ENCODE measurements at regions not wholly inside any gene's neighbourhood (a gene's known extent, or its start where the extent isn't known, plus 50 kb on each side); places are given as distances from the start of the nearest gene placed in this dataset.
A peak's percentile ranks its signal among the peaks of the same experiment; 100 is the strongest.

DNA sequence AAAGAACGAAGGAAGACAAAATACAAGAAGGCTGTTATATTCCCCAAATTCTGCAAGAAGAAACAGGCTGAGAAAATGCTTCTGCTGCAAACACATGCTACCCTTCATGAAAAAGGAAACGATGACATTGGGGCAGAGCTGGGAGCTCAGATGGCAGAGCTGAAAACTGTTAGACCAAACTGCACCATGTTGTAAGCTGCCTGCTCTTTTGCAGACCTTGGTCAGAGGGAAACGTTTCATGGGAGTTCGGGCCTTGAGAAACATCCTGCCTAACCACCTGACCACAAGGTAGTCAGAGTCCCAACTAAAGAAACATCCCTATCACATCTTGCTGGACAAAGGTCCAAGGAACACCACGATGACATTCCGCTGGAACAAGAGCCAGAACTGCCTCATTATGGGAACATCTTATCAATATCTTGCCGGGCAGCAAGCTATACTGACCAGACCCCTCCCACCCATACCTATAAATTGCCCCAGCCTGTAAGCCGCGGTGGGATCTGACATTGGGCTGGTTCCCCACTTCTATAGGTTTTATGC lies 110.7 kb upstream of the CTSC start:
- no peak for DNase-seq

DNA sequence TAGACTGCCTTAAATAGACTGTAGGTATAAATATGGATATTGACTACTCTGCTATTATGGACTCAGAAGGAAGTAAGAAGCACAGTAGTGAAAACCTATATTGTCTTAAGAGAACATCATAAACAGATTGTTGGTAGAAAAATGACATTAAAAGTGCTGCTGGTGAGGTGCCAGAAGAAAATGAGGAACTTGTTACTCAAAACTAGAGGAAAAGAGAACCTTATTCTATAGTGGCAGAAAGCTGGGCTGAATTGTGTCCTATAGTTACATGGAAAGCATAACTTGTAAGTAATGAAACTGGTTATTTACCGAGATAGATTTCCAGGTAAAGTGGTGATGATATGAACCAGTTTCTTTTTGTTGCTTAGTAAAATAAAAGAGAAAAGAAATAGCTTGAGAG lies 109.7 kb upstream of the CTSC start:
- peak; percentile 24 for DNase-seq

DNA sequence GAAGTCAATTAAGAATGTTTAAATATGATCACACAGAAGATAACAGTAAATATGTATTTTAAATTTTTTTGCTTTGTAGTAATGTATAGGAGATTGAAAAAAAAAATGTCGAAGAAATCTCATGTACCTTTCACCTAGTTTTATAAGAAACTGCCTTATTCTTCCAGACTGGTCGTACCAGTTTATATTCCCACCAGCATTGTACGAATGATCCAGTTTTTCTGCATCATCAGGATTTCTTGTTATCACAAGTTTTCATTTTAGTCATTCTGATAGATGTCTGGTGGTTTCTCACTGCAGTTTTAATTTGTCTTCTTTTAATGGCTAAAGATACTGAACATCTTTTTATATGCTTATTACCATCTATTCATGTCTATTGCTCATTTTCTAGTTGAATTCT lies 101.8 kb upstream of the CTSC start:
- no peak for DNase-seq

DNA sequence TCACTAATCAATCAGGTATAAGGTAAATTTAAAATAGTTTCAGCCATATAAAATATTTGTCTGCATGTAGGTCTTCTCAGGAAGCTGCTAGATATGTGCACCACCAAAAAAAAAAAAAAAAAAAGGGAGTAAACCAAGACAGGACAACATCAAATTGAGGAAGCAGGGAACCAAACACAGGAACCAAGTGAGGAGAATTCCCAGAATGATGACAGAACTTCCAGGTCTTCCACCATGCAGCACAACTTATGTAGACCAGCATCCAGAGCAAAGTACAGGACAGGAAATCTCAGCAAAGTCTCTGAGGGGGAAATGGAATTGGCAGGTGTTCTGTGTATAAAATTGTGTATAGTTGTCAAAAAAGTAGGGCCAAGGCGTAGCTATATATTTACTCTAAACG lies 101.2 kb upstream of the CTSC start:
- DNase-seq = no peak

DNA sequence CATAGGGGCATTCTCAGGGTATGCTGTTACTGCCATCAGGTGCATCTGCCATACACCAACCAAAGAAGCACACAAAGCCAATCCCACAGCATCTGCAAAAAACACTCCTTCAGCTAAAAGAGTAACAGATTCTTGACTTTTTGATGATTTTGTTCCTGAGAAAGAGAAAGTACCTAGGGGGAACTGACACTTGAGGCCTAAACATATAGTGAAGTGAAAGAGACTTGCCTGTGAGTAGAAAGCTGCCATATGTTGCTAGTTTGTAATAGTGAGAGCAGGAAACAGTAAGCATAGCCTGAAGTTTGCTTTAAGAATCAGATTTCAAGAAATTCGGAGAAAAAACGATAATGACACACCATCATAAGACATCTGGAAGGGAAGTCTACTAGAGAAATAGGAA lies 97.9 kb upstream of the CTSC start:
- no peak for DNase-seq

DNA sequence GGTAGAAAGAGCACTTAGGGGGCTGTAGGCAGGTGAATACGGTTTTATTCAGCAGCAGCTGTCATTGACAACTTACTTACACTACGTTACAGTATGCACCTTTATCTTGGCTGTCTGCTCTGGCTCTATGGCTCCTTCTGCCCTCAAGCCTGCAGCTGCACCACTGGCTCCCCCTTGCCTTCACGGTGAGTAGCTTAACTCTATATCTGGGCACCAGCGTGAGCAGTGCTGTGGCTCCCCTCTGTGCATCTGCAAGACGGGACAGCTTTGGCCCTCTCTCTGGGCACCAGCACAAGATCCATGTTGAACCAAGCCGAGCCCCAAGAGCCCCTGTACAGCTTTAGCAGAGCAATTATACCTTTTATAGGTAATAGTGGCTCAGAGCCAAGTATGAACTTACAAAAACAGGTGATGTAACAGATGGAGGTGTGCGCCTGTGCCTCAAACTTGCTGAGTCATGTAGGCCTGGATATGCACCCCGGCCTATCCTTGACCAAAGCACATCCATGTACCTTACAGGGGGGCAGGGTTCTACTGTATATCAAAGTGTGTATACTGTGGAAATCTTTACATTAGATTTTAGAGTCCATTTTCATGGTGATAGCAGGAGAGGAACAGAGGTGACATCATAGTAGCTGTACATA lies 96.9 kb upstream of the CTSC start:
- no peak for DNase-seq

DNA sequence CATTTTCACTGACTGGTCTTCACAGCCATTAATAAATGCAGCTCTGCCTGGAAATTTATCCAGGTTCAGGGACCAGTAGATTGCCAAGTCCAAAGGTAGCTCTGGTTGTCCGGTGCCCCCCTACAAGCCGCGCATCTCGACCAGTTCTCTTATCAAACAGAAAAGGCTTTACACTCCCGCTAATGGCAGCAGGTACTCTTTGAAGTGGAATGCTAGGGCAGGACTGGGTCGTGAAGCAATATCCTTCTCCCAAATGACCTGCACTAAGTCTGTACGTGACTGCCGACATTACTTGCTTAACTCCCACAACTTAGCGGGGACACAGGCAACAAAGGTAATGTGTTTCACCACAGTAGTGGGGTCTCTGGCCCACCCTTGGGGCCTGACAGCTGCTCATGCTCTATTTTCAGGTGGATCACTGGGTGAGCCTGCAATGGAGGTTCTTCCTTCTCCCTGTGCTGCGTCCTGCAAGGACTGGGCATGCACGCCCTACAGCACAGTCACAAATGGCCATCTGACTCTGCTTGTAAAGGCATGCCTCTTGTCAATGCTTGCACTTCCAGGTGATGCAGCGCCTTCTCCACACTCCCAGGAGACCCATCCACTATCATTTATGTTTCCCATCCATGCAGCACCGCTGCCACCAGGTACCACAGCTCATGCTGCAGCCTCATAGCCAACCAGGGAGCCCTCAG lies 96.1 kb upstream of the CTSC start:
- DNase-seq = no peak

DNA sequence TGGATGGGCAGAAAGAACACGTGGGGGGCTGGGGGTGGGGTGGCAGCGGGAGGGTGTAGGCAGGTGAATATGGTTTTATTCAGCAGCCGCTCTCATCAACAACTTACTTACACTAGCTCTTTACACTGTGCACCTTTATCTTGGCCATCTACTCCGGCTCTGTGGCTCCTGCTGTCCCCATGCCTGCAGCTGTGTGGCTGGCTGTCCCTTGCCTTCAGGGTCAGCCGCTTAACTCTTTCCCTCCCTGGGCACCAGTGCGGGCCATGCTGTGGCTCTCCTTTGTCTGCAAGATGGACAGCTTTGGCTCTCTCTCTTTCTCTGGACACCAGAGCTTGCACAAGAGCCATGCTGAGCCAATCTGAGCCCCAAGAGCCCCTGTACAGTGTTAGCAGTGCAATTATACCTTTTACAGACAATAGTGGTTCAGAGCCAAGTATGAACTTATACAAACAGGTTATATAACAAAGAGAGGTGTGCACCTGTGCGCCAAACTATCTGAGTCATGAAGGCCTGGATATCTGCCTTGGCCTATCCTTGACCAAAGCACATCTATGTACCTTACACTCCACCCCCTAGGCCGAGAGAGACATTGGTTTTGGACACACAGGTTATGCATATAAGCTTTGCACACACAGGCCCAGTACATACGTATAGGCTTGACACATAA lies 94.3 kb upstream of the CTSC start:
- DNase-seq = no peak

DNA sequence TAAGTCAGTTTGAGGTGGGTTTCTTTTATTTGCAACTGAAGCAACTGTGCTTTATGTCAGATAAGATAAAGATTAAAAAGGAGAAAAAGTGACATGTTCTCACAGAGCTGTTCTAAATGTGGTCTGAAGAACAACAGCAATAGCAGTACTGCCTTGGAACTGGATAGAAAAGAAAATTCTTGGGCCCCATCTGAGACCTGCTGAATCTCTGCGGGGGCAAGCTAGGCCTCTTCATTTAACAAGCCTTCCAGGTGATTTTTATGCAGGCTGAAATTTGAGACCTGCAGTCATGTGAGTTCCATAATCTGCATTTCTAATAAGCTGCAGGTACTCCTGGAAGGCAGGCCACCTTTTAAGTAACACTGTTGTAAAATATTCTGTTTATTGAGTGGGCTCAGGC lies 91.4 kb upstream of the CTSC start:
- no peak for DNase-seq

DNA sequence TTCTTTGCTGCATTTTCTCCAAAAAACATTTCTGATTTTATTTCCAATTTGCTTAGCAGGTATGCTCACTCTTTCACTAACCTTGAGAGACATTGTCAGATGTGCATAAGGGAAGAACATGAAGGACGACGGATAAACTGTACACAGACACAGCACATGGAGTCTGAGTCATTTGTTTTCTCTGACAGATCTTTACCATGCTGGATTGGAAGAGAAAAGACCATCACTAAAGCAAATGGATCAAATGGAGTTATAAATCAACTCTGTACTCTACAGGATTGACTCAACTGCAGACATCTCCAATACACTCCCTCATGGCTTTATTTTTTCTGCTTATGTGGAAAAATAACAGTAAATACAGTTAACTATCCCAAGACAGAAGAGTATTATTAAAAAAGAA lies 90.2 kb upstream of the CTSC start:
- no peak for DNase-seq

DNA sequence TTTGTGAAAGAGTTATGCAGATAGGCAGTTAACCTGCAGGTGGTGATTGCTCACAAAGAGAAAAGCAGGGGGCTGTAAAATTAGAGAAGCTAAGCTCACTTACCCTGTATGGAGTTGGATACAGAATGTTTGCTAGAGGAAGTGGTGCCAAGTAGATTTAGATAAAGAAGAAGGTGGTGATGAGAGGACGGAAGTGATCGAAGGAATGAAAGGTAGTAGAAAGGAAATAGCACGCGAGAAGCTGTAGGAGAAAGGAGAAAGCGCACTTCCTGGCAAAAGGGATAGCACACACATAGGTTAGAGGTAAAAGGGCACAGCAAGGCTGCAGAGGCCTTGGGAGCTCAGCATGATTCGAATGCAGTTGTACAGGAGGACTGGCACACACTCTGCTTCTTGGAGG lies 87.3 kb upstream of the CTSC start:
- DNase-seq = no peak

DNA sequence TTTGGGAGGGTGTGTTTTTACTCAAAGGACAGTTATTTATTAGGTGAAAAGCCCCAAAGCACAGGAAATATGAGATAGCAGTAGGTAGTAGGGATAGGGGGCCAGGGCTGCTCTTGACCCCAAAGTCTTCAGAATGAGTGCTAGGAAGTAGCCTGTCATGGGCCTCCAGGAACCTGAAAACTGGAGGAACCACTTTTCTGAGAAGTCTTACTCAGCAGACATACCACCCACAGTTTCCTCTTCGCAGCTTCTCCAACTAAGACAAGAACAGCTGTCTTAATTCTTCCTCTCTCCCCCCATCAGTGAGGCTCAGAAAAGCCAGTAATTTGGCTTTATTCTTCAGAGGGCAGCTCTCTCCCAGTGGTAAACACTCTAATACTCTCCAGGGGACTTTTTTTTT lies 84.0 kb upstream of the CTSC start:
- peak; percentile 72 for DNase-seq

DNA sequence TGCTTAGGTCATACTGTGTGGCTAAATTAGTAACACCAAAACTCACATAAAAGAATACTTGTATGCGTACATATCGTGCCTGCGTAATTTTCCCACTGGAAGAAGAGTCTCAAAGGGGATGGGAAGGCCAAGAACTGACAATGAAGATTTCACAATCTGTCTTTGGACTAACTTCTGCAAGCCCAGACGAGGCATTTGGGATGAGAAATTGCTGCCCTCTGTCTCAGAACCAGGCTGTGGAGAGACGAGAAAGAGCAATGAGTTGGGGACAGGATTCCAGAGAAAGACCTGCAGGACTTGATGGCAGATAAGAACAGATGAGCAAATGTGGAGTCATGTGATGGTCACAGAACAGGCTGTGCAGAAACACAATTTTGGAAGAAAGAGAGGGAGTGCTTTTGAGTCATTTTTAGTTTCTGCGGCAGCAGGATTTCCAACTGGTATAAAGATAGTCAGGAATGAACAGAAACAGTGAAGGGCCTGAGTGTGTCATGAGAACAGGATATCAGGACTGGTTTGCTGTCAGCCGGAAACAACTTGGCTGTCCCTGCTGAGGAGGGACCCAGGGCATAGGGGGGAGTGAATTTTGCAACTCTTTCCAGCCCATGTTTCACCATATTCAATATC lies 82.7 kb upstream of the CTSC start:
- peak; percentile 19 for DNase-seq

DNA sequence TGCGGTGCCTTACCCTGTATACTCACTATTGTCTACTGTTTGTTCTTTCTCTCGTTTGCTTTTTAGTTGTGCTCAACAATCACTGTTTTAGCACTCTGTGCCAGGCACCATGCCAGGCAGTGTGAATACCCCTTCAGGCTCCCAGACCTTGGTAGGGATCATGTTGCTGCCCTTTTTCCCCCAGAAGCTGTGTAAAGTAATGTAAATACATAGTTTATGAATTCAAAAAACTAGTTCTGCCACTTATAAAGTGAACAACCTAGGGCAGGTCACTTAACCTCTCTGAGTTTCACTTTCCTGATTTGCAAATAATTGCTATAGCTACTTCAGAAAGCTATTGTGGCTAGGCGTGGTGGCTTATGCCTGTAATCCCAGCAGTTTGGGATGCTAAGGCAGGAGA lies 81.0 kb upstream of the CTSC start:
- DNase-seq = no peak

DNA sequence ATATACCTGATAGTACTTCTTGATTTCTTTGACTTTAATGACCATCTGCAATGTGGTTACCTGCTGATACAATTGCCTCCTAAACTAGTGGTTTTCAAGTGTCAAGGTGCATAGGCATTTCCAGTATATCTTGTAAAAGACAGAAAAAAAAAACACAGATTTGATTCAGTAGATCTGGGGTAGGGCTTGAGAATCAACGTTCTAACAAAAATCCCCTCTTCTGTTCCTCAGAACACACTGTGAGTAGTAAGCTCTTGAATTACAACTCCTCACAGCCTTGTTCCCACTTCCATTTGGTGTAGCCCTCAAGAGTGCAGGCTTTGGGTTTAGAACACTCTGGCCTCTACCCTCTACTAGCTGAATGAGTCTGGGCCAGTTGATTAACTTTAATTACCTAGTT lies 78.0 kb upstream of the CTSC start:
- no peak for DNase-seq

DNA sequence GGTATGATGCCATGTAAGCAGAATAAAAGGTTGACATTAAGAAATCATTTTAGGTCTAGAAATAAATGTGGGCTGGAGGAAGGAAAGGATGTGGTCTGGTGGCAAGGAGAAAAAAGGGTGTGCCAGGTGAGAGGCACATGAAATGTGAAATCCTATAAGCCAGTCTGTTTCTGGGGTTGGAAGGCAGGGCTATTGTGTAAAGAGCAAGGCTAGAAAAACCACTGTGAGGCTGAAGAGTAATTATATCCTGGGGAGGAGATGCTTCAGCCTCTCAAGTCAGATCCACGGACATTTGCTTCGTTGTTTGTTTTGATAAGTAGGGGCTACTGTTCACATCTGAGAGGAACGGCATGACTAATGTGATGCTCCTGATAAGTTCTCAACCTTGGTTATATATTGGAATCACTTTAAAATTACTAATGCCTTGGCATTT lies 77.5 kb upstream of the CTSC start:
- peak; percentile 33 for DNase-seq

DNA sequence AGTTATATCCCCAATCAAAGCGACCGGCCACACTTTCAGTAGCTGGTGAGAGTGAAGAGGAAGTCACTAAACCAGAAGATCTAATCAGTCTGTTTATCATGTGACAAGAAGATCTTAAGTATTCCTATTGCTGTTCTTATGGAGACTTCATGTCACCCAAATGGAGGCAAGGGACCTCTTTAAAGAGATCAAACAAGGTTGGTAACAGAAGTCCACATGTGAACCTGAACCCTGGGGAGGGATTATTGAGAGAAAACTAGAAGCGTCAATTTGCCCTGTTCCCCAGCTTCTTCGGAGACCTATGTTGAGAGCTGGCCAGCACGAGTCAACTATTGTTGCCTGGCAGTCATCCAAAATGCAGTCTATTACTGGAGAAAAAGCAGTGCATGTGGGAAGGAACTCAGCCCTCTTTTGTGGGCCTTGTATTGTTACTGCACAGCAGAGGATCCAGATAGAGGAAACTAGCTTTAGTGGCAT lies 76.9 kb upstream of the CTSC start:
- peak; percentile 86 for DNase-seq

DNA sequence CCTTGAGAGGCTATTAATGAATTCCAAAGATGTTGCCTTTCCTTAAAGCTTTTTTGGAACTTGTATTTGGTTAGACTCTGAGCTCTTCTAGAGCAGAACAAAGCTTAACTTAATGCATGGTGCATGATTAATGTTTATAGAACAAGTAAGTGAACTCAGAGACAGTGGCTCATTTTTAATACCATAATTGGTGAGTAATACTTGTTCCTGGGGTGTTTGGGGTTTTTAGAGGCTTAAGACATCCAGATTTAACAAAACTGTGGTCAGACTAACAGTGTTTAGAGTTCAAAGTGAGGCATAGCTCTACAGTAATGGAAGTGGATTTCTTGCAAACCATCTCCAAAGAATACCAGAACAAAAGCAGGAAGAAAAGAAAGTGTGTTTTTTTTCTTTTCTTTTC lies 73.7 kb upstream of the CTSC start:
- DNase-seq = no peak

DNA sequence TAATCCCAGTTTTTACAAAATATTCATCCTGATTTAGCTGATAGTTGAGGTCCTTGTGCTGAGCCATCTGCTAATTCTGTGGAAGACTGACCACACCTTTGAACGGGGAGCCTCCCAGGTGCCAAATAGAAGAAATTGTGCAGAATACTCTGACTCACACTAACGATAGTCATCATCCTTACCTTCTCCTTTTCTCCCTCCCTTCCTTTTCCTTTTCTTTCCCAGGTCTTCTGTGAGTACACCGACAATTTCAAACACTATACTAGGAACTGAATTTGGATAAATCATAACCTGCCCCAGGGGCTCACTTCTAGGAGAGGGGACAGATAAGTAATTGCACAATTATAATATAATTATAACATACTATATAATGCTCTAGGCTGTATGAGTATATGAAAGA lies 73.1 kb upstream of the CTSC start:
- no peak for DNase-seq

DNA sequence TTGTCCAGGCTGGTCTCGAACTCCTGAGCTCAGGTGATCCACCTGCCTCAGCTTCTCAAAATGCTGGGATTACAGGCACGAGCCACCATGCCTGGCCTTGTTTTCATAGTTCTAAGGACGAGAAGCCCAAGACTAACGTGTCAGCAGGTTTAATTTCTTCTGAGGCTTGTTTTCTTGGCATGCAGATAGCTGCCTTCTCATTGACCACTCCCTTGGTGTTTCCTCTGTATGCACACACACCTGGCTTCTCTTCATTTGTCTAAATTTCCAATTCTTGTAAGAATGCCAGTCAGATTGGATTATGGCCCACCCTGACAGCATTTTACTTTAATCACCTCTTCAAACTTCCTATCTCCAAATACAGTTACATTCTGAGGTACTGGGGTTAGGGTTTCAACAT lies 72.5 kb upstream of the CTSC start:
- DNase-seq = no peak

DNA sequence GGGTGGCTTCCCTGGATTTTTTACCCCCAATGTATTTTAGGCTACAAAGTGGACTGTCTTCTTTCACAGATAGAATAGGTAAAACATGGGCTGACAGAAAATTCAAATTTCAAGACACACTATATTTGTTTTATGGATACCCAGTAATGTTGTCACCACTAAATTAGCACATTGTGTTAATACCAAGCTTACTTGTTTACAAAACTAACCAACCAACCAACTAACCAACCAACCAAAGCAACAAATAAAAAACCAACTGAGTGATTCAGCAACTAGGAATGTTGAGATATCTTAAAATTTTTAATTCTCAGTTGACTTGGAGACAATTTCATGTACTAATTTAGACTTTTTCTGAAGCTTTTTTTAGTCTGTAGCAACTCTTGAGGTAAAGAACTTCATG lies 69.3 kb upstream of the CTSC start:
- no peak for DNase-seq

DNA sequence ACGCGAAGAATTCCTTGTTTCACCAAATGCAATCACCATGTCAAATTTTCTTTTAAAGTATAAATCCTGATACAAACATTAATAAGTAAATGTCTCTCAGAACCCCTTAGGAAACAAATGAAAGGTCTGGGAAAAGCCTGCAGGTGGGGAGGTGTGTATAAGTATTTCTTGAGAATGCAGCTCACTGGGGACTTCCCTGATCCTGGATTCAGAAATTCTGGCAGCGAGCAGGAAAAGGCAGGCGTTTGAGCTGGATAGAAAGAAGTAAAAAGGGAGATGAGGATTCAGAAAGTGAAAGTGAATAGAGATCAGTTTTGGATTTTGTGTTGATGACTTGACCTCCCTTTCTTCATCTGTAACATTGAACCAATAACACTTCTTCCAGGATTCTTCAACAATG lies 68.3 kb upstream of the CTSC start:
- DNase-seq = no peak

DNA sequence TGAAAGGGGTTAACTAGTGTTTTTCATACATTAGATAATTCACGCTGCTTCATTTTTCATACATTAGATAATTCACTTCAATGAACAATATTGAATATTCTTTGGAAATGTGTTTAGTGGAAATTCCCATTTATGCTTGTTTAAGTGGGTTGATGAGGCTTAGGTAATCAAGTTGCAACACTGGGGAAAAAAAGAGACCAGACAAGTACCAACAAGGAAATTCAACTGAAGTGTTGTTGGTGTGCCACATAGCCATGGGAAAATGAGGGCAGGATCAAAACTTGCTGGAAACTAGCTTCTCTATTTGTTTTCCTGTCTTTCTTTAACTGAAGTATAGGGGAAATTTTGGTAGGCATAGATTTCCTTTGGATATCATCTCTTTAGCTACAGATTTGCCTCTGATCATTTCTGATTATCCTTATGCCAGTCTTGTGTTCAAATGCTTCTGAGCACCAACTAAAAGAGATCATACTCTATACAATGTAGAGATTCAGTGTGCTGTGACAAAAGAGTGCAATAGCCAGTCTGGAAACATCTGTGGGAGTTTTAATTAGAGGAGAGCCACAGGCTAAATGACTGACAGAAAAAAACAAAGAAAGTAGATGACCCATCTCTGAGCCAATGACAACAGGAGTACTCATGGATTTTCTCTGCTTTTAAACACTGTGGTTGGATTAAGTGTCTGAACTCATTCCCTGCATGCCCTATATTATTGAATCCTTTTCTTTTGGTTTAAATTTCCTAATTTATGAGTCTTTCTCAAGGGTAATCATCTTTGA lies 67.6 kb upstream of the CTSC start:
- DNase-seq = no peak
